NCI-H82 treated with DMSO at 0.1 percent for 48 hours (cell line): ENCODE measurements at regions not wholly inside any gene's neighbourhood (a gene's known extent, or its start where the extent isn't known, plus 50 kb on each side); places are given as distances from the start of the nearest gene placed in this dataset.
A peak's percentile ranks its signal among the peaks of the same experiment; 100 is the strongest.
"Not testable (repeated sequence)": the region's sequence is repeated elsewhere in the genome, so short reads cannot be mapped to it uniquely, and the experiment has no call there.

Experiments used
- DNase-seq: peaks from one replicate; lab custom pipeline; 2025; ENCODE audit not compliant: unreplicated experiment; lab: John Stamatoyannopoulos, UW

- DNase-seq: no peak
These were observed 403.2 kb downstream of the AASDHPPT start for GRCh38 chr11:106480581-106481190.

GRCh38 chr11:106482917-106483785, 405.7 kb downstream of the AASDHPPT start:
- DNase-seq: peak; percentile 46

DNA sequence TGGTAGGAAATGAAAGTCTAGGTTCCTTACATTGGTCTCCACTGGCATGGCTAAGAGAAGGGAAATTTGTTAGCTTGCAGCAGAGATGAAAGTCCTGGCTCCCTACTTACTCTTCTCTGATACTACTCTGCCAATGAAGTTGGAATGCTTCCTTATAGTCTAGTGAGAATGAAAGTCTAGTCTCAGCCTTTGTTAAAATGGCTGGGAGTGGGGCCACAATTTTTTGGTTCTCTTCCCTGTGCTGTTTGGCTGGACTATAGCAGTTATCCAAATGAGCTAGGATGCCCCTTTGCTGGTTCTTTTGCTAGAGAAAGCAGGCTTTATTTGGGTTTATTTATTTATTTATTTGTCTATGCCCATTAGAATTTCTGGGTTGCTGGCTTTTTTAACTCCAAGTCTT, 414.3 kb downstream of the AASDHPPT start:
- DNase-seq: no peak

DNA sequence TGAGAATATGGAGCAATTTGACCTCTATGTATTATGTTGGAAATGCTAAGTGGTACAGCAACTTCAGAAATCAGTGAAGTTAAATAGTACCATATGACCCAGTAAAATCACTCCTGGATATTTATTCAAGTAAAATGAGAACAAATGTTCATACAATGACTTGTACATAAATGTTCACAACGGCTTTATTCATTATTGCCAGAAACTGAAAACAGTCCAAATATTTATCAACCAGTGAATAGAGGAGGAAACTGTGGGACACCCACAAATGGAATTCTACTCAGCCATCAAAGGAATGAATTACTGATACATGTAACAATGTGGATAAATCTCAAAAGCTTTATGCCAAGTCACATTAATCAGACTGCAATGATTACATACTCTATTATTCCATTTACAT, 416.3 kb downstream of the AASDHPPT start:
- DNase-seq: no peak

DNA sequence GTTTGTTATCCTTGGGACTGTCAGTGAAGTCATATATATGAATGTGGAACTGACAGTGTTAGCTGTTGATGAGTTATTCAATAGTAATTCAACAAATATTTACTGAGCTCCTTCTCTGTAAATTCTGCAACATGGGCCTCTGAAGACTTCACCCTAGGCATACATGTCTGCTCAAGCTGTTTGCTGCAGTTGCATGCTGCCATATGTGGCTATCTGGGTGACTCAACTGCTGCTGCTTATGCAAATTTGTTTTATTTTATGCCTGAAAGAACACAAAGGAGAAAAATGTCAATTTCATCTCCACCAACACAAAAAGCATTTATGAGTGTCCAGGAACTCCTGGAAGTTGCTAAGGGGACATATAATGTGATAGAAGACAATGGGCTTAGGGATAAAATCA, 417.6 kb downstream of the AASDHPPT start:
- no peak for DNase-seq

GRCh38 chr11:106496677-106497076, 419.2 kb downstream of the AASDHPPT start:
- DNase-seq: no peak

DNA sequence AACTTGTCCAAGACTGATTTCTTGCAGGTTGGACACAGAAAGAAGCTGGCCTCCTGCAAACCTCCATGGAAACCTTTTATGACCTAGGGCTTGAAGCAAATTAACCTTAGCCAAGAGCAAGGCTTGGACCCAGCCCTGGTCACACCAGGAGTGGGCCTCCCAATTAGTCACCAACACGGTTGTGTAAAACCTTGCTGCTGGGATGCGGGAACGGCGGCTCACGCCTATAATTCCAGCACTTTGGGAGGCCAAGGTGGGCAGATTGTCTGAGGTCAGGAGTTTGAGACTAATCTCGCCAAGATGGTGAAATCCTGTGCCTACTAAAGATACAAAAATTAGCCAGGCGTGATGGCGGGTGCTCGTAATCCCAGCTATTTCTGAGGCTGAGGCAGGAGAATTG, 419.9 kb downstream of the AASDHPPT start:
- DNase-seq: no peak

GRCh38 chr11:106497822-106498221, 420.4 kb downstream of the AASDHPPT start:
- DNase-seq: no peak

DNA sequence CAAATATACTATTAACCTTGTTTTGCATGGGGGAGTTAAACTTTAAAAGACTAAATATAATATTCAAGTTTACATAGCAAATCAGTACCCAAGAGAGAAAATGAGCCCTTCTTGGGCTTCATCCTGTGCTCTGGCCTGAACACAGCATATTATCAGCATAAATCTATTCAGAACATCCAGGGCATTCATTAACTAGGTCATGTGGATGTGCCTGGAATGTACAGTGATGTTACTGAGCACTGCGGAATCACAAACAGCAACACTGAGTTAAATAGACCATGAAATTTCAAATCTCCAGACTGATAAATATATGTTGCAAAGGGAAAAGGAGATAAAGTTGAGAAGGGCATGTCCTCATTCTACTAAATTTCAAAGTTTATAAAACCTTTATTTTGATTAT, 426.4 kb downstream of the AASDHPPT start:
- no peak for DNase-seq

DNA sequence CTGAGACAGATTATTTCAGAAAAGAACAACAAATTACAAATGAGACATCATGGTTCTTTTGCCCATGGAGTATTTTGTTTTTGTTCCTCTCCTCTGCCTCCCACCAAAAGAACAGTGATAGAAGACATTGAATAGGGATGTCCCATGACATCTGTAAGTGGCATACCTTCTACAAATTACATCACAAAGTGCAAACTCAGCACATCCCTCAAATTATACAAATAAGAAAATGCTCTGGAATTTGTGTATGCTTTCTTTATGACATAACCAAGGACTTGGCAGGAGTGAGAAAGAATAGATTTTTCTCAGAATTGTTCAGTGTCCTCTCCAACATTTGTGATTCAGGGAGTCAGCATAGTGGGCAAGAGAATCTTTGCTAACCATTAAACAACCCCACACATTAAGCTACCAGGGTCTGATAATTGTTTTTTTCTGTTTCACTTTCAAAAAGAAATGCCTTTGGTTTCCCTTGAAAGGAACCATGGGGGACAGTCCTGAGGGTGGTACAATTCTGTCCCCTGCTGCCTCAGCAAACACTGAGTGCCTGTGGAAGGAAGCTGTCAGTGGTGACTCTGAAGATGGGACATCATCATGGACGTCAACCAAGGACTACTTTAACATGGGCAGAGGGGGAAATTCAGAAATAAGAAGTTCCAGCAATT, 430.3 kb downstream of the AASDHPPT start:
- DNase-seq: no peak

DNA sequence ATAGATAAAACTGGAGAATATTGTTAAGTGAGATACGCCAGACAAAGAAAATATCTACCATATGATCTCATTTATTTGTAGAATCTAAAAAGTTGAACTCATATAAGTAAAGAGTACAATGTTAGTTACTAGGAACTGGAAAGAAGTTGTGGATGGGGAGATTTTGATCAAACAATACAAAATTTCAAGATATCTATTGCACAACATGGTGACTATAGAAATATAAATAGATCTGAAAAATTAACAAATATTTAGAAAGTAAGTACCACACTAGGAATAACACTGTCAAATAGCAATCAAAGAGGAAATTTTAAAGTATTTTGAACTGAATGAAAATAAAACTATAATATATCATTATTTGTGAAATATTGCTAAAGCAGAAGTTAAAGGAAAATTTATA, 437.2 kb downstream of the AASDHPPT start:
- no peak for DNase-seq

GRCh38 chr11:106517426-106517825, 440.0 kb downstream of the AASDHPPT start:
- DNase-seq: no peak

DNA sequence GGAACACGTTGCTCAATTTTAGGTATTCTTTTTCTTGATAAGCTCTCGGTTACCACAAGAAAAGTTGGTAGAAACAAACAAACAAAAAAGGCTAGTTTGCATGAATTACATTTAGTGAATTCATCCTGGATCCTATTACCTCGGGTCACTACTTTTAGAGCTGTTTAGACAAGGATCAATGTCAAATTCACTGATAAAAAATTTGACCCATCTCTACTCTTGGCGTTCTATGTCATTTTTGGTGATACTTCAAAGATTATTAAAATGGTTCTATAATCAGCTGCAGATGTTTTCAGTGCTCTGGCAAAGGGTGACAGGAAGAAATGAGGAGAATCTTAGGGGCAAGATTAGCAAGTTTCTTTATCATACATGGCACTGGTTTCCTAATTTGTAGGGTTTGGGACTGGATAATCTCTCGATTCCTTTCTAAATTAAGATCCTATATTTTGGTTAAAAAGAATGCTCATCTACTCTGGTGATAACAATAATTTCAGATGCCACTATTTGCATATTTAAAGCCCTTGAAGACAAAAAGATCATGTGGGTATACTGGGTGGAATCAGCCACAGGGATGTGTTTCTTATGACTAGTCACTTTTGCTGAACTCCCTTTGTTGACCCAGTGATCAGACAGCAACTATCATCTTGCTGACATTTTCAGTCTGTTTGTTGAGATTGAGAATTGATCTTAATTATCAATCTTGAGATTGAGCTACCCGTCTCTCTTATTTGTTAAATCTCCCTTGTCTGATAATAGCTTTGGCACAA, 442.9 kb downstream of the AASDHPPT start:
- no peak for DNase-seq

- no peak for DNase-seq
These were observed 443.5 kb downstream of the AASDHPPT start for GRCh38 chr11:106520920-106521319.

DNA sequence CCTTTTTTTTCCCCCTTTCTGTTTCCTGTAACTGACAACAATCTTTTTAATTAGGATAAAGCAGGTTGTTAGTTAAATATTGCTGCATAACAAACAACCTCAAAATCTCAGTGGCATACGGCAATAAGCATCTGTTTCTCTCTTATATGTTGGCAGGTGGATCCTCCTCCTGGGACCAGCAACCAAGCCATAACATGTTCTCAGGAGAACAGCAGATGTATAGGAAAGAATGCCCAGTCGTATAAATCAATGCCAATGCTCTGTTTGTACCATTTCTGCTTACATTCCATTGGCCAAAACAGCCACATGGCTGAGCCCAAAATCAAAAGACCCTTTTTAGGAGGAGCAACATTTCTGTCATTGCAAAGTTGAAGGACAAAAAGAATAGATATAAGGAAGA, 445.7 kb downstream of the AASDHPPT start:
- DNase-seq: no peak

DNA sequence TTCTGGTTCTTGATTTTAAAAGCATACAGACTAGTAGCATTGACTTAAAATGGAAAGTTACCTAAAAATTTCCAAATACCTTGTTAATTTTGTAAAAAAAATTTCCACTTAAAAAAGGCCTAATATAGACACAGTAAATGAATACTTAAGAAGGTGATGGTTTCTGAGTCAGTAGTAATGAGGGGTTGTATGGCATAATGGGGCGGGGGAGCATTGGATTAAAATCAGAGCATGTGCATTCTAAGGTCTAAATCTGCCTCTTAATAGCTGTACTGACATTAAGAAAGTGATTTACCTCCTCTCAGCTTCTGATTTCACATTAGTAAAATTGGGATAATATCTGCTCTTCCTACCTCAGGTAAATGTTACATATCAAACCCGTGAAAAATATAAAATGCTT, 446.5 kb downstream of the AASDHPPT start:
- peak; percentile 6 for DNase-seq

- no peak for DNase-seq
These were observed 447.0 kb downstream of the AASDHPPT start for GRCh38 chr11:106524436-106524835.

- not testable (repeated sequence) for DNase-seq
These were observed 454.2 kb downstream of the AASDHPPT start for GRCh38 chr11:106531648-106532047.

DNA sequence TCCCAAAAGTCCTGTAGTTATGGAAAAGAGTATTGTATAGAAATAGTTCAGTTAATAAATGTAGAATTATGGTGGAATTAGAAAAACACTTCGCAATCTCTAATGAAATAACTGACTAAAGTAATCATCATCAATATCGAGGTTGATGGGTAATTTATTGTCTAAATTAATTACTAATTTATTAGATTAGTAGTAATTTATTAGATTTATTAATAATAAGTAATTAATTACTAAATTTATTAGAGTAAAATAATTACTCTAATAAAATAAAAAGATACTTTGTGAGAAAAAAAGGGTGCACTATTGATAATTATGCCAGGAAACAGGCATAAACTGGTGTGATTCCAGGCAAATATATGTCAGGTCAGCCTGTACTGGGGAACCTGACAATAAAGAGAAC, 455.6 kb downstream of the AASDHPPT start:
- no peak for DNase-seq

DNA sequence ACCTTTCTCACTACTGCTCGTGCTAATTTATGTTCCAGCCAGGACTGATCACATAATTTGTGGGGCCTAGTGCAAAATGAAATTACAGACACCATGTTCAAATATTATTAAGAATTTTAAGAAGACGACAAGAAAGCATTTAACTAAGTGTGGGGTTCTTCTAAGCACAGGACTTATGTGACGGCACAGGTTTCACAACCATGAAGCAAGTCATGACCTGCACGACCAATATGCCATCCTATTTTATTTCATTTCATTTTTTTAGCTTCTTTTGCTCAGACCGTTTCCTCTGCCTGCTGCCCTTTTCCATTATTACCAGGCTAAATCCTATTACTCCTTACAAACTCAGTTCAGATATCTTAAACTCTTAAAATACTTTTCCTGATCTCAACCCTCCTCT, 462.5 kb downstream of the AASDHPPT start:
- DNase-seq: no peak

DNA sequence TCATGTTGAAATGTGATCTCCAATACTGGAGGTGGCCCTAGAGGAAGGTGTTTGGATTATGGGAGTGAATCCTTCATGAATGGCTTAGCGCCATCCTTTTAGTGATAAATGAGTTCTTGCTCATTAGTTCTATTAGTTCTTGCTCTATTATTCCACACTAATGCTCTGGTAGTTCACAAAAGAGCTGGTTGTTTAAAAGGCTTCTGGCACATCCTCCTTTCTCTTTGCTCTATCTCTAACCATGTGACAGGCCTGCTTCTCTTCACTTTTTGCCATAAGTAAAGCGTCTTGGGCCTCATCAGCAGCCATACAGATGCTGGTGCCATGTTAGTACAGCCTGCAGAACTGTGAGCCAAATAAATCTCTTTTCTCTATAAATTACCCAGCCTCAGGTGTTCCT, 469.9 kb downstream of the GUCY1A2 start:
- DNase-seq: no peak
